ENCODE measurements at regions not wholly inside any gene's neighbourhood (a gene's known extent, or its start where the extent isn't known, plus 50 kb on each side); places are given as distances from the start of the nearest gene placed in this dataset.
A peak's percentile ranks its signal among the peaks of the same experiment; 100 is the strongest.
"Not testable (repeated sequence)": the region's sequence is repeated elsewhere in the genome, so short reads cannot be mapped to it uniquely, and the experiment has no call there.

GRCh38 chr2:120514521-120514920, 168.6 kb downstream of the INHBB start (continued):
- TF ChIP-seq ZBTB26 (CRISPR knock-in tag; IDR thresholded peaks at IDR 0.05; ENCODE audit: borderline replicate concordance): no peak
- 0 out of 2 replicates have a peak, but pooled peaks have one; percentile 15 for TF ChIP-seq ZFP91 (CRISPR knock-in tag; IDR thresholded peaks at IDR 0.05; ENCODE audit: borderline replicate concordance)
- no peak; the same call in 1 of the 2 replicates for TF ChIP-seq RXRA (CRISPR knock-in tag; IDR thresholded peaks at IDR 0.05)
- TF ChIP-seq POLR2G (IDR thresholded peaks at IDR 0.05; ENCODE audit: low read depth, low read length): no peak

- BruUV-seq (replicated peaks); H3K36me3 ChIP-seq (replicated peaks in 1 of 2; ENCODE audit: control insufficient read depth in 1 of 2, insufficient read depth in 2 of 2, low read length in 2 of 2); H3K4me2 ChIP-seq (ENCODE audit: low read depth, low read length); H4K20me1 ChIP-seq (ENCODE audit: insufficient read depth, low read length); H3K27ac ChIP-seq (ENCODE audit: extremely low read length, insufficient read depth, low read length); H3K79me2 ChIP-seq (ENCODE audit: insufficient read depth, low read length); FAIRE-seq; H2AFZ ChIP-seq (ENCODE audit: low read length); H3K9ac ChIP-seq (ENCODE audit: insufficient read depth, low read depth, low read length); H3K9me3 ChIP-seq (ENCODE audit: low read length); H3K4me3 ChIP-seq (replicated peaks in 1 of 3; ENCODE audit: insufficient read depth in 1 of 3, low read depth in 2 of 3, low read length in 3 of 3); ATAC-seq; DNase-seq (ENCODE audit: low spot score): not testable (repeated sequence)
- intact Hi-C loops (cut with micrococcal nuclease; ENCODE audit: unreplicated experiment): loop anchor here (5.0 kb wide), 1 partner anchor 173 kb away; no protein-coding TSS in a partner anchor
- in situ Hi-C loops (cut with HindIII; ENCODE audit: extremely low pct_ligation_motif_present, low pct_unique_long_range_greater_than_20kb): loop anchor here (5.0 to 10.0 kb wide), 2 partner anchors 37 to 170 kb away; partner anchors contain the start of gene INHBB
- Histone ChIP-seq H3K27me3 (ENCODE audit: control insufficient read depth in 1 of 2, insufficient read depth in 2 of 2, low read length in 2 of 2) (peaks cover 4 to 29% of the 10 kb centered on the region in 2 experiments; a peak in 4 of 5 replicates), H3K4me1 (ENCODE audit: insufficient read depth, low read length) (peaks cover 56% of the 10 kb centered on the region)
- ChIA-PET CTCF (ENCODE audit: low intra/inter-chr PET ratio, low total read pairs) (interaction anchor here (1.9 kb wide), 1 partner anchor 37 kb away, joined by 6 read pairs; no protein-coding TSS in a partner anchor), POLR2A (interaction anchor here (2.4 kb wide), 1 partner anchor 49 kb away, joined by 13 read pairs; no protein-coding TSS in a partner anchor)
- TF ChIP-seq ZNF263 (CRISPR knock-in tag; IDR thresholded peaks at IDR 0.05) (peak; percentile 96), PCBP2 (optimal IDR thresholded peaks at IDR 0.05; ENCODE audit: low read depth, low read length, poor library complexity, severe bottlenecking) (peak; percentile 13)
- WGBS (ENCODE audit: low lambda C conversion rate): 86% methylated on average over 1 of the region's 1 CpG
Observed at GRCh38 chr2:120515066-120515758, 169.3 kb downstream of the INHBB start.
